IPS DF 6.9 (cell line): ENCODE measurements at regions not wholly inside any gene's neighbourhood (a gene's known extent, or its start where the extent isn't known, plus 50 kb on each side); places are given as distances from the start of the nearest gene placed in this dataset.

ENCODE experiments used
- DNase-seq: peaks from one replicate; pipeline ENCODE4 v3.0.0-alpha.2; 2013; ENCODE audit warnings: low read depth, low spot score
- H3K27ac ChIP-seq: one replicate; pipeline ENCODE4 v1.5.1; 2013; ENCODE audit warnings: low read length, control low read depth
- H3K27me3 ChIP-seq: 2 replicates; pipeline ENCODE4 v1.6.1; 2013; ENCODE audit warnings: mild to moderate bottlenecking, low read length; ENCODE audit not compliant: control insufficient read depth, insufficient read depth
- H3K36me3 ChIP-seq: 2 replicates; pipeline ENCODE4 v1.6.1; 2013; ENCODE audit warnings: low read length; ENCODE audit not compliant: control insufficient read depth, insufficient read depth
- H3K4me1 ChIP-seq: 2 replicates; pipeline ENCODE4 v1.6.1; 2013; ENCODE audit warnings: low read length; ENCODE audit not compliant: control insufficient read depth, insufficient read depth
- H3K4me3 ChIP-seq: 2 replicates; pipeline ENCODE4 v1.5.1; 2013; ENCODE audit warnings: mild to moderate bottlenecking, low read length
- H3K9me3 ChIP-seq: 2 replicates; pipeline ENCODE4 v1.6.1; 2013; ENCODE audit warnings: low read length, inconsistent platforms; ENCODE audit not compliant: control insufficient read depth, insufficient read depth
- WGBS: extraction: QIAGEN DNeasy Blood & Tissue Kit; methylation state at CpG from one replicate; pipeline ENCODE4 v1.1.7; 2013; ENCODE audit warnings: mixed read lengths, missing lambda C conversion rate; ENCODE audit not compliant: insufficient read length, insufficient coverage; 5-methylcytosine and 5-hydroxymethylcytosine counted together

DNA sequence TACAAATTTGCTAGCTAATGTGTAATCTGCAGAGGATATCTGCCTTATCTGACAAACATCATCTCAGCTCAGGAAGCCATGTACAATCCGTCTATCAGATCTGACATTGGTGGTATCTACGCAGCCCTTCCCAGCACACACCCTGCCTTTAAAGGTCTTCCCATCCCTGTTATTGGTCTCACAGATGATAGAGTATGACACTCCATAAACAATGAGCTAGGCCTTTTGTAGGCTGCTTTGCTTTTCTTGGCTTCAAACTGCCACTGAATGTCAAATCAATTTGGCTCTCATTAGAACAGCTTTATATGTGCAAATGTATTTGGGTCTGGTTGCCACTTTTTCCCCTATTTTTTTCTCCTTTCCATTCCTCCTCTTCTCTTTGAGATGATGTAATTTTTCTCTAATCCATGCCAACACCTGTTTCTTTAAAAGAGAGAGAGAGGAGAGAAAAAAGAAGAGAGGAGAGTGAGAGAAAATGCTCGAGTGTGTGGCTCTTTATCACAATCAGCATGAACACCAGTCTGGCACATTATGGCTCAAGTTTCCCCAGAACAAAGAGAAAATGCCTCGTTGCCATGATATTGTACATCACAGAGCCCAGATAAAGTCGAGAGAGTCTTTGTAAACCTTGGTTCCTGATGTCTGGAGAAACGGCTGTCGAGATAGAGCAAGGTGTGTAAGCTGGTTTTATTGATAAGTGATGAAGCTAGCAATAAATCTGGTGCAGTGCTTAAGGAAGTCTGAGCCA is 80.8 kb upstream of the DPH6 start:
- Histone ChIP-seq H3K4me1 (peaks cover 2% of the 10 kb centered on the region; the same call in 1 of the 2 replicates), H3K9me3 (no peaks in the 10 kb centered on the region), H3K27ac (no peak overlapping the region), H3K27me3 (no peaks in the 10 kb centered on the region), H3K36me3 (no peaks in the 10 kb centered on the region), H3K4me3 (no peak overlapping the region)
- no CpG with 5 or more reads among the region's 7 CpGs for WGBS
- no peak for DNase-seq

GRCh38 chr15:35627696-35628095 is 81.7 kb upstream of the DPH6 start:
- no peak overlapping the region for H3K4me3 ChIP-seq
- H3K9me3 ChIP-seq, result no peaks in the 10 kb centered on the region
- H3K27me3 ChIP-seq, result no peaks in the 10 kb centered on the region
- H3K4me1 ChIP-seq, result peaks cover 2% of the 10 kb centered on the region; the same call in 1 of the 2 replicates
- no CpG with 5 or more reads among the region's 2 CpGs for WGBS
- H3K36me3 ChIP-seq, result no peaks in the 10 kb centered on the region
- no peak overlapping the region for H3K27ac ChIP-seq
- DNase-seq, result no peak

DNA sequence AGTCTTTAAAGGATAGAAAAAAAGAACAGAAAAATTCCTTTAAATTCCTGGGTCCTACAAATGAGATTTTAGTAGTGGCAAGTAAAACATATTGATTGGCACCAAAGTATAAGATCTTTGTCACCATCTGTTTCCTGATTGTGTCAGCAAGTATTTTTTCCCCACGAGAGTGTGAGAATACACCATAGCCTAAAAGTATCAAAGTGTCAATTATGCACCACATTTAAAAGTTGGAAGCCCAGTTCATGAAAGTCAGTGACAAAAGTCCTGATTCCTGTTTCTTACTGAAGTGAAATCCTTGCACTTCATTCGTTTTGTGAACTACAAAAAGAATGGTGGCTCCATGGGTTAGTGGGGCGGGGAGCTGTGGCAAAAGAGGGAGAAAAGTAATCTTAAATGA is 83.8 kb upstream of the DPH6 start:
- no peaks in the 10 kb centered on the region for H3K36me3 ChIP-seq
- WGBS, result no CpG with 5 or more reads among the region's 3 CpGs
- no peaks in the 10 kb centered on the region for H3K27me3 ChIP-seq
- H3K4me1 ChIP-seq, result peaks cover 2% of the 10 kb centered on the region; the same call in 1 of the 2 replicates
- DNase-seq, result no peak
- H3K27ac ChIP-seq, result no peak overlapping the region
- no peaks in the 10 kb centered on the region for H3K9me3 ChIP-seq
- H3K4me3 ChIP-seq, result no peak overlapping the region

- Histone ChIP-seq H3K9me3 (no peaks in the 10 kb centered on the region), H3K4me3 (no peak overlapping the region), H3K4me1 (peaks cover 2% of the 10 kb centered on the region; the same call in 1 of the 2 replicates), H3K36me3 (no peaks in the 10 kb centered on the region), H3K27me3 (no peaks in the 10 kb centered on the region), H3K27ac (no peak overlapping the region)
- DNase-seq, result no peak
- no CpG with 5 or more reads among the region's 3 CpGs for WGBS
These were observed 84.6 kb upstream of the DPH6 start for GRCh38 chr15:35630532-35630931.

GRCh38 chr15:35630985-35631384 is 85.0 kb upstream of the DPH6 start:
- no peak for DNase-seq
- H3K4me3 ChIP-seq, result no peak overlapping the region
- no CpG with 5 or more reads among the region's 3 CpGs for WGBS

GRCh38 chr15:35633677-35634076 is 87.7 kb upstream of the DPH6 start:
- Histone ChIP-seq H3K27me3 (no peaks in the 10 kb centered on the region), H3K4me3 (no peak overlapping the region), H3K9me3 (no peaks in the 10 kb centered on the region), H3K4me1 (peaks cover 2% of the 10 kb centered on the region; the same call in 1 of the 2 replicates), H3K36me3 (no peaks in the 10 kb centered on the region), H3K27ac (no peak overlapping the region)
- no peak for DNase-seq
- no CpG with 5 or more reads among the region's 3 CpGs for WGBS

More at GRCh38 chr15:35630985-35631384, 85.0 kb upstream of the DPH6 start:
- Histone ChIP-seq H3K36me3 (no peaks in the 10 kb centered on the region), H3K4me1 (peaks cover 2% of the 10 kb centered on the region; the same call in 1 of the 2 replicates), H3K9me3 (no peaks in the 10 kb centered on the region), H3K27me3 (no peaks in the 10 kb centered on the region), H3K27ac (no peak overlapping the region)

- Histone ChIP-seq H3K4me3 (no peak overlapping the region), H3K9me3 (no peaks in the 10 kb centered on the region), H3K27me3 (no peaks in the 10 kb centered on the region), H3K36me3 (no peaks in the 10 kb centered on the region), H3K27ac (no peak overlapping the region), H3K4me1 (no peaks in the 10 kb centered on the region)
- WGBS, result no CpG with 5 or more reads among the region's 1 CpG
- no peak for DNase-seq
These were observed 100.8 kb upstream of the DPH6 start for GRCh38 chr15:35646790-35647189.

- no peak overlapping the region for H3K4me3 ChIP-seq
- no peak for DNase-seq
- H3K4me1 ChIP-seq, result no peaks in the 10 kb centered on the region
- H3K27ac ChIP-seq, result no peak overlapping the region
- H3K9me3 ChIP-seq, result no peaks in the 10 kb centered on the region
- H3K27me3 ChIP-seq, result no peaks in the 10 kb centered on the region
- H3K36me3 ChIP-seq, result no peaks in the 10 kb centered on the region
These were observed 101.3 kb upstream of the DPH6 start for GRCh38 chr15:35647303-35647702.

GRCh38 chr15:35648941-35649340 is 103.0 kb upstream of the DPH6 start:
- WGBS, result no CpG with 5 or more reads among the region's 5 CpGs
- no peak for DNase-seq
- Histone ChIP-seq H3K4me1 (no peaks in the 10 kb centered on the region), H3K4me3 (no peak overlapping the region), H3K27ac (no peak overlapping the region), H3K36me3 (no peaks in the 10 kb centered on the region), H3K9me3 (no peaks in the 10 kb centered on the region), H3K27me3 (no peaks in the 10 kb centered on the region)

- no peaks in the 10 kb centered on the region for H3K9me3 ChIP-seq
- no CpG with 5 or more reads among the region's 4 CpGs for WGBS
- H3K36me3 ChIP-seq, result no peaks in the 10 kb centered on the region
- no peaks in the 10 kb centered on the region for H3K4me1 ChIP-seq
- no peaks in the 10 kb centered on the region for H3K27me3 ChIP-seq
- H3K4me3 ChIP-seq, result no peak overlapping the region
- no peak for DNase-seq
- H3K27ac ChIP-seq, result no peak overlapping the region
These were observed 103.6 kb upstream of the DPH6 start for GRCh38 chr15:35649575-35649974.

DNA sequence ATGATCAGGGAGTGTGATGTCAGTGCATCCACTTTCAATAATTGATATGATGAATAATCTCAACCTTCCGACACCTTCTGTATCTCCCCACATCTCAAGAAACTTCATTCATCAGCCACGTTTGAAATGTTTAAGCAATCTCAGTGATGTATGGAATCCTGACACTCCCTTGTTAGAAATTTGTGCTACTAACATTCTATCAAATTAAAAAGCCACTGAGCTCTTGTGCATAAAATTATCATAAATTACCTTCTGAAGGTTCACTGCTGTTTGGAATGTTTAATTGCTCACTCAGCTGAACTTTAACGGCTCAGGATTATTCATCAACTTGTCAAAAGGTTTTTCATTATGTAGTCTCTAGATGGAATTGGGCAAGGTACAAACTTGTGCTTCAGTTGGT is 108.4 kb upstream of the DPH6 start:
- Histone ChIP-seq H3K4me3 (no peak overlapping the region), H3K27ac (no peak overlapping the region), H3K36me3 (no peaks in the 10 kb centered on the region), H3K27me3 (no peaks in the 10 kb centered on the region), H3K9me3 (no peaks in the 10 kb centered on the region), H3K4me1 (no peaks in the 10 kb centered on the region)
- no peak for DNase-seq
- WGBS, result no CpG with 5 or more reads among the region's 3 CpGs
